ENCODE measurements at regions not wholly inside any gene's neighbourhood (a gene's known extent, or its start where the extent isn't known, plus 50 kb on each side); places are given as distances from the start of the nearest gene placed in this dataset.

DNA sequence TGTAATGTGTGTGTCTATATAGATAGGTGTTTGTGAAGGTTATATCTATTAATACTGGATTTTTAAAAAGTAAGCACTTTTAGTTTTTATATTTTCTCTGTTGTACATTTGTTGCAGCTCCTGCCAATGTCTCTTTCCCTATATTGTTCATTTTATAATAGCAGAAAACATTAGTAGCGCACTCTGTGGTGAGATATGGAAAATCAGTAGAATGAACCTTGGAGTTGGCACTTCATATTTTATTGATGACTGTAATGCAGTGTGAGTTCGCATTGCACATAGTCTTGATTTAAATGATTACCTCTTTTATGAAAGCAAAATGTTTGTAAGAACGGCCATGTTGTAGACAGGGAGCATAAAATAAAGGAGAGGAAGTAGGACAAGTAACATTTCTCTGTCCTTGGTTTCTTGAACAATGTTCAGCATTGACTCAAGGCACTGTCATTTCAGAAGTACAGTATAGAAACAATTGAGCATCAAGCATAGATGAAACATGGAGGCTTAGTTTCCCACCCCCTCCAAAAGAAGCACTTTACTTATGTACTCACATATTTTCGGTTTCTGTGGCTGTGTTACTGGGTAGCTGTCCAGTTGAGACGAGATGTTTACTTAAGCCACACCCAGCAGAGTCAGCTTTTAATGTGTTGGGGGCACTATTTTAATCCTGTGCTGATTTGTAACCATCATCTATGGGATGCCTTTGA is 74.0 kb downstream of the TANC2 start:
- TF ChIP-seq POLR2AphosphoS5 (IDR thresholded peaks at IDR 0.05): no peak
- TF ChIP-seq POLR2A (IDR thresholded peaks at IDR 0.05): no peak
- TF ChIP-seq CTCF (IDR thresholded peaks at IDR 0.05): no peak
